Neuron (in vitro differentiated cells): ENCODE measurements at regions not wholly inside any gene's neighbourhood (a gene's known extent, or its start where the extent isn't known, plus 50 kb on each side); places are given as distances from the start of the nearest gene placed in this dataset.
"Not testable (repeated sequence)": the region's sequence is repeated elsewhere in the genome, so short reads cannot be mapped to it uniquely, and the experiment has no call there.

Experiments
- H2AFZ ChIP-seq: one replicate; pipeline ENCODE4 v1.6.1; 2013; ENCODE audit warnings: low read depth, mild to moderate bottlenecking, inconsistent platforms, low read length, moderate library complexity
- H3K27me3 ChIP-seq: one replicate; pipeline ENCODE4 v1.6.1; 2013; ENCODE audit warnings: low read length; ENCODE audit not compliant: insufficient read depth
- H3K36me3 ChIP-seq: one replicate; pipeline ENCODE4 v1.6.1; 2013; ENCODE audit warnings: low read length; ENCODE audit not compliant: insufficient read depth
- H3K4me1 ChIP-seq: one replicate; pipeline ENCODE4 v1.6.1; 2013; ENCODE audit warnings: low read length; ENCODE audit not compliant: insufficient read depth
- H3K4me3 ChIP-seq: 2 replicates; pipeline ENCODE4 v1.5.1; 2013; ENCODE audit warnings: mild to moderate bottlenecking, low read length, moderate library complexity
- H3K9me3 ChIP-seq: one replicate; pipeline ENCODE4 v1.6.1; 2013; ENCODE audit warnings: low read length

- H3K9me3 ChIP-seq = peaks cover 2% of the 10 kb centered on the region
- H3K36me3 ChIP-seq = no peaks in the 10 kb centered on the region
- no peak overlapping the region for H3K4me3 ChIP-seq
- no peak overlapping the region for H2AFZ ChIP-seq
- no peaks in the 10 kb centered on the region for H3K4me1 ChIP-seq
- H3K27me3 ChIP-seq = no peaks in the 10 kb centered on the region
These were observed 81.8 kb upstream of the RBMS1 start for GRCh38 chr2:160575368-160575767.

- H3K4me3 ChIP-seq = no peak overlapping the region
- H3K27me3 ChIP-seq = no peaks in the 10 kb centered on the region
- peaks cover 2% of the 10 kb centered on the region for H3K9me3 ChIP-seq
- H3K36me3 ChIP-seq = no peaks in the 10 kb centered on the region
- H3K4me1 ChIP-seq = no peaks in the 10 kb centered on the region
- no peak overlapping the region for H2AFZ ChIP-seq
These were observed 82.5 kb upstream of the RBMS1 start for GRCh38 chr2:160576054-160576499.

GRCh38 chr2:160577081-160577480 lies 83.5 kb upstream of the RBMS1 start:
- not testable (repeated sequence) for H3K9me3 ChIP-seq, H3K27me3 ChIP-seq, H3K4me1 ChIP-seq, H2AFZ ChIP-seq, H3K36me3 ChIP-seq, H3K4me3 ChIP-seq

GRCh38 chr2:160581035-160581434 lies 87.4 kb upstream of the RBMS1 start:
- H2AFZ ChIP-seq = no peak overlapping the region
- no peak overlapping the region for H3K4me3 ChIP-seq
- peaks cover 38% of the 10 kb centered on the region for H3K4me1 ChIP-seq
- no peaks in the 10 kb centered on the region for H3K9me3 ChIP-seq
- H3K27me3 ChIP-seq = no peaks in the 10 kb centered on the region
- H3K36me3 ChIP-seq = no peaks in the 10 kb centered on the region

- Histone ChIP-seq H3K27me3 (no peaks in the 10 kb centered on the region), H2AFZ (no peak overlapping the region), H3K36me3 (no peaks in the 10 kb centered on the region), H3K4me1 (peaks cover 38% of the 10 kb centered on the region), H3K9me3 (no peaks in the 10 kb centered on the region), H3K4me3 (no peak overlapping the region)
These were observed 87.8 kb upstream of the RBMS1 start for GRCh38 chr2:160581448-160581847.

GRCh38 chr2:160582081-160582480 lies 88.5 kb upstream of the RBMS1 start:
- Histone ChIP-seq H3K4me1 (peaks cover 38% of the 10 kb centered on the region), H3K9me3 (no peaks in the 10 kb centered on the region), H3K36me3 (no peaks in the 10 kb centered on the region), H3K4me3 (no peak overlapping the region), H3K27me3 (no peaks in the 10 kb centered on the region), H2AFZ (peak overlapping the region; percentile 63)

GRCh38 chr2:160582490-160583145 lies 89.0 kb upstream of the RBMS1 start:
- Histone ChIP-seq H3K4me3 (peak overlapping the region; percentile 18), H3K36me3 (no peaks in the 10 kb centered on the region), H3K27me3 (no peaks in the 10 kb centered on the region), H3K9me3 (no peaks in the 10 kb centered on the region), H2AFZ (peak overlapping the region; percentile 63), H3K4me1 (peaks cover 38% of the 10 kb centered on the region)

- Histone ChIP-seq H3K27me3 (no peaks in the 10 kb centered on the region), H3K4me1 (peaks cover 38% of the 10 kb centered on the region), H3K4me3 (peak overlapping the region; percentile 18), H3K36me3 (no peaks in the 10 kb centered on the region), H2AFZ (peak overlapping the region; percentile 63), H3K9me3 (no peaks in the 10 kb centered on the region)
These were observed 89.5 kb upstream of the RBMS1 start for GRCh38 chr2:160583146-160583535.

- no peak overlapping the region for H2AFZ ChIP-seq
- H3K4me1 ChIP-seq = peaks cover 38% of the 10 kb centered on the region
- no peaks in the 10 kb centered on the region for H3K27me3 ChIP-seq
- no peaks in the 10 kb centered on the region for H3K36me3 ChIP-seq
- no peaks in the 10 kb centered on the region for H3K9me3 ChIP-seq
- H3K4me3 ChIP-seq = no peak overlapping the region
These were observed 90.4 kb upstream of the RBMS1 start for GRCh38 chr2:160583813-160584537.

- Histone ChIP-seq H3K36me3 (no peaks in the 10 kb centered on the region), H3K4me3 (no peak overlapping the region), H3K4me1 (peaks cover 38% of the 10 kb centered on the region), H2AFZ (no peak overlapping the region), H3K27me3 (no peaks in the 10 kb centered on the region), H3K9me3 (no peaks in the 10 kb centered on the region)
These were observed 91.4 kb upstream of the RBMS1 start for GRCh38 chr2:160584972-160585494.

GRCh38 chr2:160590664-160591063 lies 97.1 kb upstream of the RBMS1 start:
- Histone ChIP-seq H2AFZ (no peak overlapping the region), H3K4me3 (no peak overlapping the region), H3K9me3 (no peaks in the 10 kb centered on the region), H3K27me3 (no peaks in the 10 kb centered on the region), H3K4me1 (no peaks in the 10 kb centered on the region), H3K36me3 (no peaks in the 10 kb centered on the region)

- no peaks in the 10 kb centered on the region for H3K4me1 ChIP-seq
- no peak overlapping the region for H2AFZ ChIP-seq
- no peaks in the 10 kb centered on the region for H3K9me3 ChIP-seq
- H3K36me3 ChIP-seq = no peaks in the 10 kb centered on the region
- no peaks in the 10 kb centered on the region for H3K27me3 ChIP-seq
- no peak overlapping the region for H3K4me3 ChIP-seq
These were observed 98.8 kb upstream of the RBMS1 start for GRCh38 chr2:160592401-160592800.

GRCh38 chr2:160592993-160593392 lies 99.4 kb upstream of the RBMS1 start:
- no peak overlapping the region for H3K4me3 ChIP-seq
- no peaks in the 10 kb centered on the region for H3K4me1 ChIP-seq
- H2AFZ ChIP-seq = no peak overlapping the region
- no peaks in the 10 kb centered on the region for H3K27me3 ChIP-seq
- no peaks in the 10 kb centered on the region for H3K36me3 ChIP-seq
- no peaks in the 10 kb centered on the region for H3K9me3 ChIP-seq
